ENCODE measurements at regions not wholly inside any gene's neighbourhood (a gene's known extent, or its start where the extent isn't known, plus 50 kb on each side); places are given as distances from the start of the nearest gene placed in this dataset.

GRCh38 chr3:139281522-139282196 is 62.2 kb upstream of the MRPS22 start:
- TF ChIP-seq, protein P1, sequence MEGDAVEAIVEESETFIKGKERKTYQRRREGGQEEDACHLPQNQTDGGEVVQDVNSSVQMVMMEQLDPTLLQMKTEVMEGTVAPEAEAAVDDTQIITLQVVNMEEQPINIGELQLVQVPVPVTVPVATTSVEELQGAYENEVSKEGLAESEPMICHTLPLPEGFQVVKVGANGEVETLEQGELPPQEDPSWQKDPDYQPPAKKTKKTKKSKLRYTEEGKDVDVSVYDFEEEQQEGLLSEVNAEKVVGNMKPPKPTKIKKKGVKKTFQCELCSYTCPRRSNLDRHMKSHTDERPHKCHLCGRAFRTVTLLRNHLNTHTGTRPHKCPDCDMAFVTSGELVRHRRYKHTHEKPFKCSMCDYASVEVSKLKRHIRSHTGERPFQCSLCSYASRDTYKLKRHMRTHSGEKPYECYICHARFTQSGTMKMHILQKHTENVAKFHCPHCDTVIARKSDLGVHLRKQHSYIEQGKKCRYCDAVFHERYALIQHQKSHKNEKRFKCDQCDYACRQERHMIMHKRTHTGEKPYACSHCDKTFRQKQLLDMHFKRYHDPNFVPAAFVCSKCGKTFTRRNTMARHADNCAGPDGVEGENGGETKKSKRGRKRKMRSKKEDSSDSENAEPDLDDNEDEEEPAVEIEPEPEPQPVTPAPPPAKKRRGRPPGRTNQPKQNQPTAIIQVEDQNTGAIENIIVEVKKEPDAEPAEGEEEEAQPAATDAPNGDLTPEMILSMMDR (IDR thresholded peaks at IDR 0.05): no peak
- TF ChIP-seq POLR2A (IDR thresholded peaks at IDR 0.05): no peak
- no peak for TF ChIP-seq POLR2AphosphoS5 (IDR thresholded peaks at IDR 0.05)
- no peak for TF ChIP-seq EP300 (IDR thresholded peaks at IDR 0.05; ENCODE audit: low read depth)
